SK-N-SH treated with all-trans-retinoic acid at 6 μM for 48 hours (cell line): ENCODE measurements at regions not wholly inside any gene's neighbourhood (a gene's known extent, or its start where the extent isn't known, plus 50 kb on each side); places are given as distances from the start of the nearest gene placed in this dataset.

Experiments used
- BACH2 ChIP-seq: fragments of 250-450 bp; sonication (Bioruptor Pico); IDR thresholded peaks from 2 replicates; pipeline ENCODE4 v1.9.0; 2021; ENCODE audit warnings: mild to moderate bottlenecking, borderline replicate concordance
- ESRRG ChIP-seq: fragments of 250-450 bp; sonication (Bioruptor Pico); IDR thresholded peaks from 2 replicates; pipeline ENCODE4 v1.6.1; 2021; ENCODE audit warnings: mild to moderate bottlenecking
- RARB ChIP-seq: fragments of 250-450 bp; sonication (Bioruptor Pico); IDR thresholded peaks from 2 replicates; pipeline ENCODE4 v1.8.0; 2021; ENCODE audit warnings: mild to moderate bottlenecking, moderate library complexity
- ZFP30 ChIP-seq: fragments of 450-650 bp; formaldehyde crosslinking; IDR thresholded peaks from 2 replicates; pipeline ENCODE4 v1.5.0; 2022; ENCODE audit warnings: mild to moderate bottlenecking, moderate library complexity

DNA sequence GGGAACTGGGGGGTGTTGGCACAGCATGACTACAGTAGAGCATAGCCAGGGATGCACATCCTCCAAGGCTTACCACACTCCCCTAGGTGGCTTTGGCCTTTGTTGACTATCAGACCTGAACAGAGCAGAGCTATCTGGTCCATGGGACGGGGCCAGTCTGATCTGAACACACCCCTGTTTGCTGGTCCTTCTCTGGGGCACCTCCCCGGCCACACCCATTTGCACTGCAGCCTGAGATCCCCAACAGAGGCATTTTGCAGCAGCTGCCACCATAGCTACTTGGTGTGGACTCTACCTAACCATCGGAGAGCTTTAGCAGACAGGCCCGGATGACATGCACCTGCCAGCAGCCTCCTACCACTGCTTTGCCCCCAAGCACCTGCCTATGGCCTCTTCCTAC is 75.8 kb upstream of the NOX4 start:
- TF ChIP-seq RARB (no peak), BACH2 (CRISPR knock-in tag) (no peak), ZFP30 (no peak), ESRRG (no peak)
